GM23338 (cell line): ENCODE measurements at regions not wholly inside any gene's neighbourhood (a gene's known extent, or its start where the extent isn't known, plus 50 kb on each side); places are given as distances from the start of the nearest gene placed in this dataset.

Experiments used
- CREB1 ChIP-seq: fragments of 250-450 bp; sonication (Bioruptor Pico); IDR thresholded peaks from 2 replicates; pipeline ENCODE4 v1.5.0; 2020; ENCODE audit warnings: low read depth, mild to moderate bottlenecking, moderate library complexity
- EZH2 ChIP-seq: fragments of 200-600 bp; sonication (generic); IDR thresholded peaks from one replicate; pipeline ENCODE4 v1.8.0; 2017; ENCODE audit warnings: antibody characterized with exemption, mild to moderate bottlenecking, low read depth; ENCODE audit not compliant: unreplicated experiment
- EZH2phosphoT487 ChIP-seq: fragments of 200-600 bp; sonication (generic); IDR thresholded peaks from one replicate; pipeline ENCODE4 v1.8.1; 2018; ENCODE audit warnings: antibody characterized with exemption; ENCODE audit not compliant: unreplicated experiment
- JUNB ChIP-seq: IDR thresholded peaks from one replicate; pipeline ENCODE4 v1.6.1; 2016; ENCODE audit warnings: antibody characterized with exemption; ENCODE audit not compliant: unreplicated experiment
- POLR2AphosphoS5 ChIP-seq: IDR thresholded peaks from 2 replicates; pipeline ENCODE4 v1.6.1; 2016; ENCODE audit warnings: antibody characterized with exemption, low read depth
- REST ChIP-seq: IDR thresholded peaks from one replicate; pipeline ENCODE4 v1.6.1; 2018; ENCODE audit warnings: antibody characterized with exemption; ENCODE audit not compliant: unreplicated experiment
- STAT1 ChIP-seq: IDR thresholded peaks from one replicate; pipeline ENCODE4 v1.6.1; 2016; ENCODE audit warnings: antibody characterized with exemption; ENCODE audit not compliant: unreplicated experiment
- TF ChIP-seq, protein P1 (sequence below), 2 experiments: fragments of 200-600 bp in 1 of 2; sonication (generic) in 1 of 2; conservative IDR thresholded peaks; 2 replicates each; pipeline versions ENCODE4 v1.5.1 to v1.6.1; 2016 to 2017; ENCODE audit warnings: antibody characterized with exemption in 2 of 2, low read depth in 2 of 2, mild to moderate bottlenecking in 2 of 2, moderate library complexity in 1 of 2

- TF ChIP-seq POLR2AphosphoS5 (no peak), REST (no peak), STAT1 (no peak), JUNB (no peak), EZH2phosphoT487 (no peak), EZH2 (no peak), CREB1 (CRISPR knock-in tag) (no peak)
- TF ChIP-seq, protein P1, sequence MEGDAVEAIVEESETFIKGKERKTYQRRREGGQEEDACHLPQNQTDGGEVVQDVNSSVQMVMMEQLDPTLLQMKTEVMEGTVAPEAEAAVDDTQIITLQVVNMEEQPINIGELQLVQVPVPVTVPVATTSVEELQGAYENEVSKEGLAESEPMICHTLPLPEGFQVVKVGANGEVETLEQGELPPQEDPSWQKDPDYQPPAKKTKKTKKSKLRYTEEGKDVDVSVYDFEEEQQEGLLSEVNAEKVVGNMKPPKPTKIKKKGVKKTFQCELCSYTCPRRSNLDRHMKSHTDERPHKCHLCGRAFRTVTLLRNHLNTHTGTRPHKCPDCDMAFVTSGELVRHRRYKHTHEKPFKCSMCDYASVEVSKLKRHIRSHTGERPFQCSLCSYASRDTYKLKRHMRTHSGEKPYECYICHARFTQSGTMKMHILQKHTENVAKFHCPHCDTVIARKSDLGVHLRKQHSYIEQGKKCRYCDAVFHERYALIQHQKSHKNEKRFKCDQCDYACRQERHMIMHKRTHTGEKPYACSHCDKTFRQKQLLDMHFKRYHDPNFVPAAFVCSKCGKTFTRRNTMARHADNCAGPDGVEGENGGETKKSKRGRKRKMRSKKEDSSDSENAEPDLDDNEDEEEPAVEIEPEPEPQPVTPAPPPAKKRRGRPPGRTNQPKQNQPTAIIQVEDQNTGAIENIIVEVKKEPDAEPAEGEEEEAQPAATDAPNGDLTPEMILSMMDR (conservative IDR thresholded peaks at IDR 0.05; ENCODE audit: low read depth in 2 of 2) = no peak
These were observed 492.3 kb upstream of the VRK2 start for GRCh38 chr2:57554348-57554747.
